Fibroblast of skin of back (primary cell): ENCODE measurements at regions not wholly inside any gene's neighbourhood (a gene's known extent, or its start where the extent isn't known, plus 50 kb on each side); places are given as distances from the start of the nearest gene placed in this dataset.
"Not testable (repeated sequence)": the region's sequence is repeated elsewhere in the genome, so short reads cannot be mapped to it uniquely, and the experiment has no call there.

ENCODE experiments used
- DNase-seq: peaks from one replicate; pipeline ENCODE4 v3.0.0-alpha.2; 2013

GRCh38 chr2:54065411-54065810 lies 50.0 kb upstream of the ACYP2 start:
- peak; percentile 94 for DNase-seq

- DNase-seq, result no peak
These were observed 51.4 kb upstream of the ACYP2 start for GRCh38 chr2:54063967-54064535.

GRCh38 chr2:54062401-54062800 lies 53.0 kb upstream of the ACYP2 start:
- DNase-seq, result no peak

DNA sequence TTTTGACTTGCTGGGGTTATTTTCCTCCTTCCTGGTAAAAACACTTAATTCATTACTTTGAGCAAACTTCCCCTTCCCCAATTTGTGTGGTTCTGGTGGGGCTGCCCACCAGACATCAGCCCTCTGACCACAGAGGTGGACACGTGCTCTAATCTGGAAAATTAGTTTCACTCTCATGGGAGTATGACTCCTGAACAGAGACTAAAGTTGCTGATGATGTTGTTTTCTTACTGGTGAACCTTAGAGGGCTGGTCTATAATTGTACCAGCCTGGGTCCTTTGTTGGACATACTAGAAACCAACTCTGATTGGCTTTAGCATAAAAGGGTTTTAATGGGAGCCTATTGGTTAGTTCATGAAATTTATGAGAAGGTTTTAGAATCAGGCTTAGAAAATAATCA lies 54.1 kb upstream of the ACYP2 start:
- DNase-seq, result no peak

GRCh38 chr2:54059986-54060385 lies 55.4 kb upstream of the ACYP2 start:
- peak; percentile 68 for DNase-seq

- peak; percentile 36 for DNase-seq
These were observed 55.9 kb upstream of the ACYP2 start for GRCh38 chr2:54059504-54059903.

DNA sequence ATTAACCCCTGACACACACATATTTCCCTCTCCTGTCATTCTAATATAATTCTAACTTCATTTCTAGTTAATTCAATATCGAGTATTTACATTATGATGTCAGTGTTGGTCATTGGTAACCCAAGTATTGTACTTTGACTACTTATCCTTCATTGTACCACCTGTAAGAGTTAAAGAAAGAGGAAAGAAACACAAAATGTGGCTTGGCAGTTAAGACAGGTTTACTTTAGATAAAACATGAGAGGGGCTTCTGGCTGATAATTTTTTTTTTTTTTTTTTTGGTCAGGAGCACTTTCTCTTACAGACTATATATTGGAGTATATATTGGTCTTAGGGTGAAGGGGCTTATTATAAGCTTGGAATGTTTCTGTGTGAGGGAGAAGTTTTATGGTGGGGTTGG lies 57.0 kb upstream of the ACYP2 start:
- DNase-seq, result no peak

GRCh38 chr2:54054774-54055173 lies 60.6 kb upstream of the ACYP2 start:
- DNase-seq, result no peak

GRCh38 chr2:54054271-54054670 lies 61.1 kb upstream of the ACYP2 start:
- DNase-seq, result no peak

GRCh38 chr2:54053830-54054229 lies 61.6 kb upstream of the ACYP2 start:
- DNase-seq, result no peak

DNA sequence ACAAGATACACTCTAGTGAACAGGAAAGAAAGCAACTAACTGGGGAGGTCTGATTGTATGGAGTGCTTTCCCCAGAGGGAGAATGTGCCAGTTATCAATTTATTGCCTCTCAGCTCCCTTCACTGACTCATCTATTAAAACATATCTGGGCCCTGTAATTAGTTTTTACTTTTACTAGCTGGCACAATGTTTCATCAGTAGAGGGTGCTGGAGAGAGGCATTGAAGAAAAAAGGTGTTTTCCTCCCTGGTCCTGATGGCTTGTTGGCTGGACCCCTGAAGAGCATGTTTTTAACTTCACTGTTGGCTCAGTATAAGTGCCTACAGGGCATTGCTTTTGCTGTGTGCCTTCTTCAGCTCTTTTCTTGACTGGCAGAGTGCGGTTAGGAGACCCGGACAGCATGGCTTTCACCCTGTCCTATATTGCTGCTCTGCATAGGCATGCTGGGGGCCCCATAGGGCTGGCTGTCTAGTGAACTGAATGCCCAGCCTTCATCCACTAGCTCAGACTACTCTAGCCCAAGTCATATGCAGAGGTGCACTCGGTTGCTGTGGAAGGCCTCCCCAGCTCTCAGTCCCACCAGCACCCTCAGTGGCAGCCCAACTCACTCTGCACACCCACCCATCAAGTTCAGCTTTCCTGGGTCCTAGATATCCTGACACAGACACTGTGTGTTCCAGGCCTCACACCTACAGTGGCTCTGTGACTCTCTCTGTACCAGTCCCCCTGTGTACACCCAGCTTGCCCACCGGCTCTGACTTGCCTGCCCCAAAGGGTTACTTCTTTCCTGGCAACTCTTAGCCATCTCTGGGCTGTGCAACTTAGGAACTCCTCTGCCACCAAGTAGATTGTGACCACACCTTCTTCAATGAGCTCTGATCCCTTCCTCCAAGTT lies 62.3 kb upstream of the ACYP2 start:
- DNase-seq, result no peak

GRCh38 chr2:54050445-54050844 lies 65.0 kb upstream of the ACYP2 start:
- no peak for DNase-seq

GRCh38 chr2:54049365-54049764 lies 66.0 kb upstream of the ACYP2 start:
- DNase-seq, result no peak

- not testable (repeated sequence) for DNase-seq
These were observed 66.5 kb upstream of the ACYP2 start for GRCh38 chr2:54048896-54049295.

- DNase-seq, result no peak
These were observed 67.2 kb upstream of the ACYP2 start for GRCh38 chr2:54048117-54048785.

DNA sequence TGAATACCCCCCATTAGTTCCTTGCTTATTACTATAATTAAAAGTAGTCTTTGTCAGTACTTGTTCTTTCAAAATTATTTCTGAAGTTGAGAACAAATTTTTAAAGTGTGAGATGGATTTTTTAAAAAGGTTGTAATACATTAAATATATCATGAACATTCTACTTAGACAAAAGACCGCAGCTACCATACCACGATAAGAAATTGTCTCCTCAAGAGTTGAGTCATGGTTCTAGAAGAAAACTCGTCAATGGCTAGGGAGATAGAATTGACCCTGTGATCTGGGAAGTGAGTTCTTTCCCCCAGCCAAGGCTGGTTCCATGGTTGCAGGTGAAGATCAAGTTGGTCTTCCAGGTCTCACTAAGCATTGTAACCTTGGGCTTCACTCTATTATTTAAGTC lies 67.8 kb upstream of the ACYP2 start:
- DNase-seq, result no peak

- DNase-seq, result peak; percentile 63
These were observed 68.3 kb upstream of the ACYP2 start for GRCh38 chr2:54047091-54047490.

- no peak for DNase-seq
These were observed 72.3 kb upstream of the PSME4 start for GRCh38 chr2:54042897-54043620.

DNA sequence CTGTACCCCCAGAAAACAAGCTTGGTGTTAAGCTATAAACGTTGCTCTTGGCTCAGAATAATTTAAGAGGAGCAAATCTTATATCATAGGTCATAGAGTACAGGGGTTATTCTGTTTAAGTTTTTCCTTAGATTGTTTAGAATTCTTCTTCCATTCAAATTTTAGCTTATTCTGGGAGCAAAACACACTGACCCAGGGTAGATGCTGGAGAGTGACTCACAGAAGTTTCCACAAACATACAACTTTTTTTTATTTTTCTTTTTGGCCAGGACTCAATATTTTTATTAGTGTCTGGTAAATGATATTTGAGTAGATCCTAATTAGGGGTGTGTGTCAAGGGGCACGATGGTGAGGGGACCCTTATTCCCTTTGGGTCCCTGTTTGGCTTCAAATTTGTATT lies 71.5 kb upstream of the PSME4 start:
- DNase-seq, result no peak

DNA sequence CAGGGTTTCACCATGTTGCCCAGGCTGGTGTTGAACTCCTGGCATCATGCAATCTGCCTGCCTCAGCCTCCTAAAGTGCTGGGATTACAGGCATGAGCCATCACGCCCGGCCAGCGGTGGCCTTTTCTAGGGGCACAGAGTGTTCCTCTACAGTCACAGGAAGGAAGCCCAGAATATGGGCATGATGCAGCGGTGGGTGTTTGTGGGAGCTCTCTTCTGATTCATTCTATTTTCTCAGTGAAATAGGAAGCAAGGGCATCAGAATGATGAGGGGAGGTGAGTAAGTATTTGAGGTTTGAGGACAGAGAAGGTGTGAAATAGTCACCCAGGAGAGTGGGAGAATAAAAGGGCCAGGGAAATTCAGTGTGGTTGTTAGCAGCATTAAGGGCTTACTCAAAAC lies 70.3 kb upstream of the PSME4 start:
- no peak for DNase-seq

DNA sequence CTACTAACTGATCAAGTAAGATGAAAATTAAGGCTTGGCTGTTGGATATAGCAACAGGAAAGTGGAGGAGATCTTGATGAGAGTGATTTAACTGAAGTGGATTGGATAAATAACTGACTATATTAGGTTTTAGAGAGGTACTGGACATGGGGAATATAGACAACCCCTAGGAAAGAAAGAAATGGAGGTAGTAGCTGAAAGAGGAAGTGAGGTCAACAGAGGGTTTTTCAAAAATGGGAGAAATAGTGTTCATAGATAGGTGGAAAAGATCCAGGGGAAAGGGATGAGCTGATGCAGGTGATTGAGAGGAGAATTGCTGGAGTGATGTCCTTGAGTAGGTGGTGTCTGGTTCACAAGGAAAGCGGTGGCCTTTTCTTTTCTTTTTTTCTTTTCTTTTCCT lies 69.9 kb upstream of the PSME4 start:
- no peak for DNase-seq

DNA sequence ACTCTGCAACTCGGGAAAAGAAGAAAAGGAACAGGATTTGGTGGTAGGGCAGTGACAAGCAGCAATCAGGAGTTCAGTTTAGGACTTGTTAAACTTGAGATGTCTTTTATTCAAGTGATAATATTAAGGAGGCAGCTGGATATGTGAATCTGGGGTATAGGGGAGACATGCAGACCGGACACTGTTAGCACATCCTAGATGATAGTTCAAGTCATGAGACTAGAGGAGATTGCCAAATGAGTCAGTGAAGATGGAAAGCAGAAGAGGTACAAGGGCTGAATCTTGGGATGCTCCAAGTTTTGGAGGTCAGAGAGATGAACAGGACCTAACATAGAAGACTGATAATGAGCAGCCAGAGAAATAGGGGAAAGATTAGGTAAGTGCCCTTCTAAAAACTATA lies 69.5 kb upstream of the PSME4 start:
- DNase-seq, result no peak

- no peak for DNase-seq
These were observed 68.0 kb upstream of the PSME4 start for GRCh38 chr2:54038835-54039234.
